ENCODE measurements at regions not wholly inside any gene's neighbourhood (a gene's known extent, or its start where the extent isn't known, plus 50 kb on each side); places are given as distances from the start of the nearest gene placed in this dataset.

- peak; percentile 97 for DNase-seq
Measured at GRCh38 chr14:32254952-32255679, 52.0 kb upstream of the RNU6-8 start.

DNA sequence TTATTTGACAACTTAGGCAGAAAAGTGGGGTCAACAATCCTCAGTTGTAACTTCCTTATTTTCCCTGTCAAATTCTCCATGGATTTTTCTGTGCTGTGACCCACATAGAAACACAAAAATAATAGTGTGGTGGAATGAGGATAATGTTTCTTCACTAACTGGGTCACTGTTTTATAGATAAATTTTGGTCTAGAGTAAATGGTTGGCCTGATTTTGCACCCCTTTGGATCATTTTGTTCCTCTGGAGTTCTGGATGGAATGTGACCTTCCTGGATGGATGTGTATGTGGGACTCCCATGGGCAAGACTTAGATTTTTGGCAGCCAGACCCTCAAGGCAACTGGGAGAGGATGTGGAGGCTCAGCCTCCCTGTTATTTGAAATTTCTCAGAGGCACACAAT is 52.7 kb upstream of the RNU6-8 start:
- DNase-seq = no peak

- no peak for DNase-seq
Measured at GRCh38 chr14:32256576-32256975, 53.5 kb upstream of the RNU6-8 start.

DNA sequence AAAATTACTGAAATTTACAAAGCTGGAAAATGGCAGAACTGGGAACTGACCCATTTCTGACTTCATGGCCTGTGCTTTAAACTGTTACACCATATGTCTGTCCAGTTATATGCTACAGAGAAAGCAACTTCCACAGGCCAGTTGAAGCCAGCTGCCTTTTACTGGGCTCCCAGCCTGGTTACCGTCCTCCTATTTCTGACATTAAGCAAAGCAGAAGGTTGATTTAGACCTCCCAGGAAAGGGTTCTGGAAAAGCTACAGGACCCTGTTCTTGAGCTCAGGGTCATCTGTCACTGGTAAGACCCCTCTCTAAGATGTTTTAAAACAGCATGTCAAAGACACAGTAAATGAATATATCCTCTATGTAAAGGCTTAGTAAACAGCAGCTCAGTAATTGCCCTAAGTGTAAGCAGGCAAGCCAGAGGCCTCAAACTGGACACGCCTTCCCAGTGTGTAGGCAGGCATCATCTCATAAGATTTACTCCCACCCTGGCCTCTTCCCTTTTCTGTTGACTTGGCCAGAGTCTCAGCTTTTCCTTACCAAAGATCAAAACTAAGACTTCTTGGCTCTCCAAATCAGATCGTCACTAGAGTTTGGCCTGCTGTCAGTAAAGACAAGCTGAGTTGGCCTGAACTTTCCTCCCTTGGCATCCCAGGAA is 55.4 kb upstream of the RNU6-8 start:
- DNase-seq = no peak

- DNase-seq = peak; percentile 81
Measured at GRCh38 chr14:32259368-32260013, 56.4 kb upstream of the RNU6-8 start.

GRCh38 chr14:32263939-32264567 is 61.0 kb upstream of the RNU6-8 start:
- DNase-seq = no peak

GRCh38 chr14:32265584-32265983 is 62.5 kb upstream of the RNU6-8 start:
- DNase-seq = no peak

GRCh38 chr14:32277998-32278397 is 51.1 kb upstream of the AKAP6 start:
- no peak for DNase-seq
